A673 (cell line): ENCODE measurements at regions not wholly inside any gene's neighbourhood (a gene's known extent, or its start where the extent isn't known, plus 50 kb on each side); places are given as distances from the start of the nearest gene placed in this dataset.
"Not testable (repeated sequence)": the region's sequence is repeated elsewhere in the genome, so short reads cannot be mapped to it uniquely, and the experiment has no call there.

Source experiments
- BruUV-seq: library from RNA; stranded (reverse); fragments of 400-500 nt; replicated peaks from 2 replicates; lab custom pipeline; 2021; lab: Mats Ljungman, UMichigan
- CTCF ChIA-PET: fragments of 300-600 bp; sonication (Branson Sonifier 250); formaldehyde crosslinking; loops from one replicate; lab custom pipeline; 2022; ENCODE audit warnings: antibody characterized with exemption; lab: Charles Lee
- POLR2A ChIA-PET: fragments of 300-600 bp; sonication (Branson Sonifier 250); formaldehyde crosslinking; loops from one replicate; lab custom pipeline; 2022; ENCODE audit warnings: antibody characterized with exemption; ENCODE audit not compliant: low non-redundant PET; lab: Charles Lee
- DNase-seq: peaks from one replicate; pipeline ENCODE4 v3.0.0-alpha.2; 2015; ENCODE audit warnings: low spot score
- H3K27ac ChIP-seq: fragments of 200-600 bp; sonication (generic); 2 replicates; pipeline ENCODE4 v1.5.1; 2016; ENCODE audit warnings: mixed run types, low read depth, mild to moderate bottlenecking, mixed read lengths, antibody characterized with exemption, low read length; ENCODE audit not compliant: poor library complexity, severe bottlenecking
- H3K27me3 ChIP-seq: fragments of 200-600 bp; sonication (generic); replicated peaks from 2 replicates; pipeline ENCODE4 v1.6.1; 2017; ENCODE audit warnings: mixed run types, low read depth, mild to moderate bottlenecking, mixed read lengths, antibody characterized with exemption, low read length; ENCODE audit not compliant: insufficient read depth, poor library complexity
- H3K36me3 ChIP-seq: fragments of 200-600 bp; sonication (generic); 2 replicates; pipeline ENCODE4 v1.6.1; 2016; ENCODE audit warnings: mixed run types, mild to moderate bottlenecking, mixed read lengths, antibody characterized with exemption, low read length; ENCODE audit not compliant: insufficient read depth, poor library complexity, severe bottlenecking
- H3K4me1 ChIP-seq: fragments of 200-600 bp; sonication (generic); 2 replicates; pipeline ENCODE4 v1.6.1; 2017; ENCODE audit warnings: mixed run types, mild to moderate bottlenecking, mixed read lengths, antibody characterized with exemption, low read length; ENCODE audit not compliant: insufficient read depth, poor library complexity, severe bottlenecking
- H3K4me3 ChIP-seq: fragments of 200-600 bp; sonication (generic); 2 replicates; pipeline ENCODE4 v1.5.1; 2016; ENCODE audit warnings: low read depth, mixed run types, mild to moderate bottlenecking, mixed read lengths, low read length; ENCODE audit not compliant: poor library complexity, severe bottlenecking
- H3K9me3 ChIP-seq: fragments of 200-600 bp; sonication (generic); 2 replicates; pipeline ENCODE4 v1.6.1; 2016; ENCODE audit warnings: mixed run types, low read depth, mild to moderate bottlenecking, mixed read lengths, antibody characterized with exemption, low read length; ENCODE audit not compliant: poor library complexity, severe bottlenecking
- CTCF ChIP-seq: fragments of 300-800, 200-600 bp; sonication (generic); conservative IDR thresholded peaks from 2 replicates; pipeline ENCODE4 v1.5.1; 2017; ENCODE audit warnings: low read depth, mild to moderate bottlenecking, antibody characterized with exemption, low read length, moderate library complexity, mixed read lengths
- EZH2 ChIP-seq: fragments of 200-600 bp; sonication (generic); IDR thresholded peaks from 2 replicates; pipeline ENCODE4 v1.6.1; 2017; ENCODE audit warnings: borderline replicate concordance, low read depth, mild to moderate bottlenecking, mixed read lengths, antibody characterized with exemption, low read length; ENCODE audit not compliant: poor library complexity, severe bottlenecking
- intact Hi-C: fragments of 100-400 bp; cut with micrococcal nuclease; formaldehyde crosslinking; loops from one replicate; pipeline ENCODE4 v1.10.0; 2022; ENCODE audit not compliant: unreplicated experiment

DNA sequence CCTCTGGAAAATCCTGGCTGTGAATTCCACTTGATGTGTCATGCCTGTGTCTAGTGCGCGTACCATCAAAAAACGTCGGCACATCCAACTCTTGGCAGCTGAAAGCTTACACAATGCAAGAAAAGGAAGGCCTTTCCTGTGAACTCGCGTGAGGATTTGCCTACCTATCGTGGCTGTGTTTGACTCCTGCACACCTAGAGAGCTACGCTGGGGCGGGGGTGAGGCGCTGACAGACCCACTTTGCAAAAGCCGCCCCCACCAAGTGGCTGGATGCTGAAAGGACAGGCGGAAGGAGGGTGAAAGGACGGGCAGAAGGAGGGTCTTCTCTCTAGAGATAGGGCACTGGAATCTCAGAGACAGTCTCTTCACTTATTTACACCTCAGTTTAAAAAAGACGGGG lies 270.1 kb downstream of the EIPR1 start:
- TF ChIP-seq EZH2 (no peak), CTCF (no peak)
- no peaks in the 10 kb centered on the region for H3K27me3 ChIP-seq
- no peaks in the 10 kb centered on the region for H3K4me1 ChIP-seq
- intact Hi-C loops = no loop called here
- ChIA-PET CTCF (no interaction called here), POLR2A (no interaction called here)
- no peaks in the 10 kb centered on the region for H3K9me3 ChIP-seq
- DNase-seq = no peak
- no peaks in the 10 kb centered on the region for H3K36me3 ChIP-seq
- no peak overlapping the region for H3K4me3 ChIP-seq
- no peak overlapping the region for H3K27ac ChIP-seq
- BruUV-seq = no TSS peak

DNA sequence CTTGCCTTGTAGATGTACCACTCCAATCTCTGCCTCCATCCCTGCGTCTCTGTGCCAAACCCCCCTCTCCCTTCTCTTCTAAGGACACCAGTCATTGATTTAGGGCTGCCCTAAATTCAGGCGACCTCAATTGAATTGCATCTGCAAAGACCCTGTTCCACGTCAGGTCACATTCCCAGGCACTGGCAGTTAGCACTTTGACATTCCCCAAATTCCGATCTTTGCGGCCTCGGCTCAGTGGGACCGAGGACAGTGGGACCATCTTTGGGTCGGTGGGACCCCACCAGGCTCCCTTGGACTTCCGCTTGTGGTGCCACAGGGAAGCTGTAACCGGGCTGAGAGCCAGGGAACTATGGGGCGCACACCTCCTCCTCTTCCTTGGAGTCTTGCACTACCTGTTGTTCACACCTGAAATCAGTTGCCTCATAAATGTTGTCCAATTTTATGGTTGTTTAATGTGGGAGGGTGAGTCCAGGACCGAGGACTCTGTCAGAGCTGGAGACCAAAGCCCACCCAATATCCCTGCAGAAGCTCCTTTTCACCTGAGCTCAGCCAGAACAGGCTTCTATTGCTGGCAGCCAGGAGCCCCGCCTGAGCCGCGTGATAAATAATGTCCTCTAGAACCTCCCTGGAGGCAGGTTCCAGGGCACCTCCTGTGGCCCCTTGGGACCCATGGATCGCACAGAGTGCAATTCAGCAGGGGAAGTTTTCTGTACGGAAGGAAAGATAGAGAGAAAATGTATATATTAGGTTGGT lies 271.6 kb downstream of the EIPR1 start:
- Histone ChIP-seq H3K27me3 (no peaks in the 10 kb centered on the region), H3K4me1 (no peaks in the 10 kb centered on the region), H3K4me3 (no peak overlapping the region), H3K9me3 (no peaks in the 10 kb centered on the region), H3K36me3 (no peaks in the 10 kb centered on the region), H3K27ac (no peak overlapping the region)
- no peak for DNase-seq
- ChIA-PET CTCF (no interaction called here), POLR2A (no interaction called here)
- intact Hi-C loops = no loop called here
- TF ChIP-seq EZH2 = no peak
- no peak for TF ChIP-seq CTCF
- BruUV-seq = no TSS peak

- intact Hi-C loops, H3K9me3 ChIP-seq: not testable (repeated sequence)
Observed at GRCh38 chr2:3104958-3105813, 272.4 kb downstream of the EIPR1 start.

More at GRCh38 chr2:3104958-3105813, 272.4 kb downstream of the EIPR1 start:
- BruUV-seq, POLR2A ChIA-PET, H3K27ac ChIP-seq, DNase-seq, CTCF ChIA-PET, H3K4me1 ChIP-seq, H3K27me3 ChIP-seq, H3K4me3 ChIP-seq, H3K36me3 ChIP-seq: not testable (repeated sequence)
